ENCODE measurements at regions not wholly inside any gene's neighbourhood (a gene's known extent, or its start where the extent isn't known, plus 50 kb on each side); places are given as distances from the start of the nearest gene placed in this dataset.

DNA sequence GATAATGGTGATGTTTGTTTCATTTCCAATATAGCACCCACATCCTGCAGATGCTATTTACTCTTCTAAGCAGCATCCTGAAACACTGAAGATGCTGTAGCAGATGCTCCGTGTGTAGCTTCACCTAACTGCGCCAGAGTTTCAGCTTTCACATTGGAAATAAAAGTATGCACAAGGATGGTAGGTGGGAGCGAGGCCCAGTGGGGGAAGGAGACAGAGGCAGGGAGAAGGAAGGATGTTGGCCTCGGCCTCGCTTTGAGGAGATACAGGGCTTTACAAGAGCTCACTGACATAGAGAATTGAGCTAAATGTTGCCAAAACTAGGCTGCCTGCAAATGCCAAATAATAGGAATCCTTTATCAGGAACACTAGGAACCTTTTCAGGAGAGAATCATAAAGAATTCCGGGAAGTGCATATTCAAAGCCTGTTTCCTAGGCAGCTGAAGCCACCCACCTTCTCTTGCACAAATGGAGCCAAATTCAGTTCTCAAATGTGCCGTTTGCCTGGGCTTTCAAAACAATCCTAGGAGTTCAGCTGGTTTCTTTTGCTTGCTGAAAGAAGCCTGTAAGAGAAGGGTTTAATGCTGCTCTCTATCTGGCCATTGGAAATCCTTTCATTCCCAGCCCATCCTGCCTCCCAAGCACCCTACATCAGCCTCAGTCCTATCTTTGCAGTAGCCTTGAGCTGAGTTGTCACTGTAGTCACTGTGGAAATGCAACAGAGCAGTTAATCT is 135.4 kb upstream of the ATP1B1 start:
- no peak for DNase-seq

DNA sequence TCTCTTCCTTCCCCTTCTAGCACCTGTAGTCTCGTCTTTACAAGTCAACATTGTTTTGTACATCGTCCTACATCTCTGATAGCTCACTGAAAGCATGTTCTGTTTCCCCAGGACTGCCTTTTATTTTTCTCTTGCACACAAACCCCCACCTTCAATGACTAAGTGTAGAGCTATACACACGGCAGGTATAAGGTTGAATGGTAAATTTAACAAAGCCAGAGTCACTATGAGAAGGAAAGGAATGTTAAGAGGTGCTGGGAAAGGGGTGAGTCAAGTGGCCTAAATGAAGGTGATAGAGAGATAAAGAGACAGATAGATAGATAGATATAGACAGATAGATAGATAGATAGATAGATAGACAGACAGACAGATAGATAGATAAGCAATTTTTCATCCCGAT is 134.3 kb upstream of the ATP1B1 start:
- no peak for DNase-seq

DNA sequence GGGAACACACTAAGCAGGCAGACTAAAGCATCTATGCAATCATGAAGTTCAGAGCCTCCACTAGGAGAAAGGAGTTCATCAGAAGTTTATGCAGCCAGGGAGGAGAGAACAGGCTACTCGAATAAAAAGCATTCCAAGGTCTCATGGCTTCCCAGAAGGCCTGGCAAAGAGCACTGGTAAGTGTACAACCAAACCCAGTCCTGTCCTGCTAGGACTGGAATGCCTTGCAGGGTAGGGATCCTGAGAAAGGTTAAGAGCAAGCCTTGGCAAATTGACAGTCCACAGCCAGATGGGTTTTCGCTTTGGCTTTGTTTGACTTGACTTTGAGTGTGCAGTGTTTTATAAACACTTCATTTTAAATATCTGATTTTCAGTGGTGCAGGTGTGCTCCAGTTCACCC is 133.6 kb upstream of the ATP1B1 start:
- DNase-seq = no peak

DNA sequence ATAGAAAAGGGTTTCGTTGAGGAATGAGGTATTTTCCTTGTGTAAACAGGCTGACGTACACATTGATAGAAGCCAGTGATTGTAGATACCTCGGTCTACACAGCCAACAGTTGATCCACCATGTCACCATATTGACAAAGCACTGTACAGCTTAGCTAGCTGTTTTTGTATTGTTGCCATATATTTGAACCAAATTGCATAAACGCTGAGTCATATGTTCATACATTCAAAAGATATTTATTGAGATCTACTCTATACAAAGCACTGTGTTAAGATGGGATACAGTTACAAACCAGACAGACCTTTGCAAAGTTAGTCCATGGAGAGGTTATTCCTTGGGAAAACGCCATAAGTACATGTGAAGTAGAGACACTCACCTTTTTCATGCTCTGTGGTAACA is 132.4 kb upstream of the ATP1B1 start:
- DNase-seq = no peak

DNA sequence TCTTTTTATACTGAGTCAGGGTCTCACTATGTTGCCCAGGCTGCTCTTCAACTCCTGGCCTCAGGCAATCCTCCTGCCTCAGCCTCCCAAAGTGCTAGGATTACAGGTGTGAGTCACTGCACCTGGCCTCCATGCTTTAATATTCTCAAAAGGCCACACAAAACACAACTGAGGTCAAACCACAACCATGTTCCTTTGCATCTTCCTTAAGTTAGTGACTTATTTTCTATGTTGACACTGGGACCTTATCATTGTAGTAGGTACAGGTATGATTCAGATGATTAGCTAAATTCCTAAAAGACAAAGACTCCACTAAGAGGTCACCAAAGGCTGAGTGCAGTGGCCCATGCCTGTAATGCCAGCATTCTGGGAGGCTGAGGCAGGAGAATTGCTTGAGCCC is 131.9 kb upstream of the ATP1B1 start:
- no peak for DNase-seq

DNA sequence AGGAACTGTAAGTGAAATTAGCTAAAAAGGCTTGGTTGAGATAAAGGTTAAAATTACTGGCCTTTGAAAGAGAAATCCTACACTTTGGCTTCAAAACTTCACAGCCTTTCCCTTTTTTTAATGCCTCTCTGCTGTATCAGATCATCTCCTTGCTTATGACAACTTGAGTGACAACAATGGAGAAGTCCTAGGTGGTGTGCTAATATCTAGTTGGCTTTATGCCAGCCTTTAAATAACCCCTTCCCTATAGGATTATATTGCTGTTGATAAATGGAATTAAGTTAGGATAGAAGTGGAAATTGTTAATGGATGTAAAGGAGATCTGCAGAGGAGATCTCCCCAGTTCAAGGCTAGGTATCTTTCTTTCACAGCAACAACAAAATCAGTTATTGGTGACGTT is 130.2 kb upstream of the ATP1B1 start:
- DNase-seq = no peak

DNA sequence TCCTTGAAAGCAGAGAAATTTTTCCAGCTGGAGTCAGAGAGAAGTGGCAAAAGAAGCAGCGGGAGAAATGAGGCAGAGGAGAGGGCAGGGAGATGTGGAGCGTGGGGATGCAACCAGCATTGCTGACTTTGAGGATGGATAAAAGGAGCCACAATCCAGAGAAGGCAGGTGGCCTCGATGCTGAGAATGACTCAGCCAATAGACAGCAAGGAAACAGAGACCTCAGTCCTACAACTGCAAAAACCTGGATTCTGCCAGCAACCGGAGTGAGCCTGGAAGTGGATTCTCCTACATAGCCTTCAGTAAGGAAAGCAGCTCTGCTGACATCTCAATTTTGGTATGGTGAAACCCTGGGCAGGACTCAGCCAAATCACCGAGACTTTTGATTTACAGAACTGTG is 128.9 kb upstream of the ATP1B1 start:
- no peak for DNase-seq

DNA sequence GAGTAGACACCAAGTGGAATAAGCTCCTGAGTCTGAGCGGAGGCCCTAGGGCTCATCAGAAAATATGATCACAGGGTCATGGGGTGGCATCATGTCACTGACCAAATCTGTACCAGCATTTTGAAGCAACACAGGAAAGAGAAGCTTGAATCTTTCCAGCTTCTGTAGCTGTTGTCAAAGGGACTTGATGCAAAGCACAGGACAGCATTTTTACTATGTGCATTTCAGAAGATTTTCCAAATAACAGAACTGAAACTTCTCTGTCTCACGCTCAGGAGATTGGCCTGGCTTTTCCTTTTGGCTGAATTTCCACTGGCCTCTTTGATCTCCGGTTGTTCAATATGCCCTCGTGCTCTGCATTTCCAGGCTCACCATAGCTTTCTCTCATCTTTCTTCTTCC is 127.2 kb upstream of the ATP1B1 start:
- no peak for DNase-seq

DNA sequence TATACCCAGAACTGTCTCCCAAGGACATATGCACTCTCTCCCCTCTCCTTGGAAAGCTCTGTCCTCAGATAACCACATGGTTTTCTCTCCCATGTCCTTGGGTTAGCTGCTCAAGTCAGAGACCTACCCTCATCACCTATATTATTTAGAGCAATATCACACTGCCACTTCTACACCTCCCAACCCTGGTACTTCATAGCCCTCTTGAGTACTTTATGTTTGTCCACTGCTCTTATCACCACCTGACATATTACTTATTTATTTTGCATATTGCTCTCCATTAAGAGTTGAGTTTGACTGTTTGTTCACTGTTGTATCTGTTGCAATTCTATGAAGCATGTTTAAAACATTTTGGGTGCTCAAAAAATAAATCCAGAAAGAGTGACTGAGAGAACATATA is 126.3 kb upstream of the ATP1B1 start:
- DNase-seq = no peak

DNA sequence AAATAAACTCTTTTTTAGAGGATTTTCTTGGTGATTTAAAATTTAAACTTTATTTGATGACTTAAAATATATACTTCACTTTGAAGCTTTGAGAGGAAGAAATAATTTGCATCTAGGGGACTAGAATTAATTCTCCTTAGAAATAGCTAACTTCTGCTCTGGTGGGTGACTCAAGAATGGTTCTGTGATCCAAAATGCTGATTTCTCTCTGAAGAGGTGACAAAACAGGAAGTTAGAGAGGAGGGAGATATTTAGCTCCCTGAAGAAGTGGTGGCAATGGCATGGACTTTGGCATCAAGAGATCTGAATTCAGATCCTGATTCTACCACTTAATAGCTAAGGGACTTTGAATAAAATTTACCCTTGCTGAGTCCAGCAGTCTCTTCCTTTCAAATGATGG is 125.8 kb upstream of the ATP1B1 start:
- no peak for DNase-seq

DNA sequence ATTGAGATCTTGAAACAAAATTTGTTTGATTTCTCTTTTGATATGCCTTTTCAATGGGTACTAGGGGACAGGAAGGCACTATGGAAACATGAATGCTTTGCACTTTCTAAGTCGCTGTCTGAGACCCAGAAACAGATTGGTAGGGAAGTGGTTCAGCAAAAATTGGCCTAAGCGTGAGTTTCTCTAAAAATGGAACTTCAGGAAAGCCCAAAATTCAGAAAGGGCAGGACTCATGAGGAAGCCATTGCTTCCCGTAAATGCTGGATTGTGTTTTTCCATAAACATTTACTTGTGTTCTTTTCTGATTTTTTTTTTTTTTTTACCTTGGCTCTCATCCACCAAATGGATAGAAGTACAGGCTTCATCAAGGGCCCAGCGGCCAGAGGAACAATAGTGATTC is 123.7 kb upstream of the ATP1B1 start:
- no peak for DNase-seq

DNA sequence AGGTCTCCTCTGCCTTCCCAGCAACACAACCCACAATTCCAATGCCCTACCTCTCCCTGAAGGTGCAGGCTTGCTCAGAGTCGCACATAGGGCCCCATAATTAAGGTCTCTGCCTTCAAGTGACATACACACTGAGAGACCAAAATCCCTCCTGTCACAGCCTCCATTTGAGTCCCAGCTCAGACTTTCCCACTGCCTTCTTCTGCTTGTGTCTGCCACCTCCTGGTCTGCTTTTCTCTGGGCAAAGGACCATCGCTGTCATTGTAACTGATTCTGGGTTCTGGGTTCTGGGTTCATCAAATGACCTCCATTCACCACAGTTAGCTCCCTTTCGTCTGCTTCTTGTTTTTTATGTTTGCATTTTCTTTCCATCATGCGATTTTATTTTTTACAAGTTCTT is 119.2 kb upstream of the ATP1B1 start:
- no peak for DNase-seq

DNA sequence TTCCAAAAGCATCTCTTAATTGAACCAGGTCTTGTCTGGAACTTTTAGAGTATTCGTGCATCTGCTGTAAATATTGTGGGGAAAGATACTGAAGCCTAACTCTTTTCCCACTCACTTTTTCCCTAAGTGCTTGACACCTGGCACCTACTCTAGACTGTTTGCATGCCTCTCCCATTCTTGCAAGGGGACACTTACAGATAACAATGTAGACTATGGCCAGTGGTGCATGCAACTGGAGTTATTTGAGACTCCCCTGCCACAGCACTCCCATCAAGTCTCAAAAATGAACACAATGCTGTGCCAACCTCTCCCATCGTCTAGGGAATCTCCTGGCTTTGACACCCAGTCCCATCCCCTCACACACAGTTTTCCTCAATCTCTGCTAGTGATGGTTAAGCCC is 118.6 kb upstream of the ATP1B1 start:
- no peak for DNase-seq

DNA sequence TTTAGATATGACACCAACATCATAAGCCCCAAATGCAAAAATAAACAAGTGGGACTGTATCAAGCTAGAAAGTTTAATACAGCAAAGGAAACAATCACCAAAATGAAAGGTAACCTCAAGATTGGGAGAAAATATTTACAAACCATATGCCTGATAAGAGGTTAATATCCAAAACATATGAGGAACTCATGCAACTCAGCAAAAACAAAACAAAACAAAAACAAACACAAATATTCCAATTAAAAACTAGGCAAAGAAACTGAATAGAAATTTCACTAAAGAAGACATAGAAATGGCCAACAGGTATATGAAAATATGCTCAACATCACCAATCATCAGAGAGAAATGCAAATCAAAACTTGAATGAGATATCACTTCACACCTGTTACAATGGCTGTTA is 116.5 kb upstream of the ATP1B1 start:
- DNase-seq = no peak

DNA sequence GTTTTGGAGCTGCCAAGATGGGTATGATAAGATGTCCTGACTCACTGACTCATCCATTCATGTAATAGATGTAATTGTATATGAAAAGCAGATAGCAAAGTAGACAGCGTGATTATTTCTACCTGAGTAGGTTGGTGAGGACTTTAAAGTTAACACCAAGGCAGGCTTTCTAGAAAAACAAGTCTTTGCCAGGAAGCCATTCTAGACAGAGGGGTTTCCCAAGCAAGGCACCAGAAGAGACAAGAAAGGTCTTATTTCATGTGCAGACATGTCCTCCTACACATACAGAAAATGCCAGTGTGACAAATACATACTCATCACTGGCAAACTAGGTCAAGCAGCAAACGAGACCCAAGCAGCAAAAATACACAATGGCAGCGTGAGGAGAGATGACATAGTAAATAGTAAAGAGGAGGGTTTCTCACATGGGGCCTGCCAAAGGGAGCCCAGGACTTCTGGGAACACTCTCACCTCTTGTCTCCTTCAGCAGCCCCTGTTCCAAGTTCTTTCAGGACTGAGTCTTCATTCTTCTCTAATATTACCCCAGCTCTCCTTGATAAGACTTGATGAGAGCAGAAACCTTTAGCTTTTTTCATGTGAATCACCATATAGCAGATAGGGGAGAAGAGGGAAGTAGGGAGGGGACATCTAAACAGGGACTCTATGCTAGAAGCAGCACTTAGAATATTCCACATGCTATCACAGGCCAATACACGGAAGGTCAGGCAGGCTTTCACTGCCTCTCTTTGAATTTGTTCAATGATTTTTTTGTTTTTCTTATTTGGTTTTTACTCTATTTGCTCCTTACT is 114.6 kb upstream of the ATP1B1 start:
- DNase-seq = no peak

DNA sequence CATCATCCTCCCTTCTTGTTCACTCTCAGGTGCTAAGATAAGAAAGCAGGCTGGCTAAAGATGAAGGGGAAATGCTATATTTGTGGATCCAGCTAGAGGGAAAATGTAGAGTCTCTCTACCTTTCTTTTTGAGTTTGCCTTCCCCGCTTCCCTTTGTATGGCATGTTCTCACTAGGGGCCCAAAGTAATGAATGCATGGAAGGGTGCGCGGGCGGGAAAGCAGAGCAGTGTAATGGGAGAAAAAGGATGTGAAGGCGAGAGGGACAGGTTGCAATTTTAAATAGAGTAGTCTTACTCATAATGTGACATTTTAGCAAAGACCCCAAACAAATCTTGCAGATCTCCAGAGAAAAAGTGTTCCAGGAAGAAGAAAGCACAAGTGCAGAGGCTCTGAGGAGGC is 105.1 kb upstream of the ATP1B1 start:
- no peak for DNase-seq

DNA sequence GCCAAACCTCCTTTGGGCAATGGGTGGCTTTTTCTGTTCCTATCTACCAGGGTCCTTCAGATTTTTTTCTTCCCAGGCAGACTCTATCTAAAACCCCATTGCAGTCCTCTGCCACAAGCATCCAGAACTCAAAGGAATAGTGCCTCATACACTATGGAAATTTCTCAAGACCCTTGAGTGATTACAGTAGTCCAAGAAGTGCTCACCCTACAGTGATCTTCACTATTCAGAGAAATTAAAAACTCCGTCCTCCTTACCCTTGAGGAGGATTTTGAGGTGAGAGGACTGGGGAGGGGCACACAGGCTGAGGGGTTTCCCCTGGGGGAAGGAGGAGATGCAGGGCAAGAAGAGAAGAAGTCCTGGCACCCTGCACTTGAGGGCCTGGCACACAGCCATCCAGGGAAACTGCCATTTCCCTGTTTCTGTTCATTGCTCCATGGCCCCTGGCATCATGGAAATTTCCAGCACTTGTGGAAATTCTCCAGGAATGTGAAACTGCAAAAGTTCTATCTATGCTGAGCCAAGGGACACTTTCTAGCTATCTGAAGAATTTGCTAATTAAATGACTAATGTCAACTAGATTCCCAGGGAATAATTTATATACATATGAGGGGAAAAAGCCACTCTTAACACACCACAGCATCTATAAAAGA is 102.5 kb upstream of the ATP1B1 start:
- DNase-seq = no peak

DNA sequence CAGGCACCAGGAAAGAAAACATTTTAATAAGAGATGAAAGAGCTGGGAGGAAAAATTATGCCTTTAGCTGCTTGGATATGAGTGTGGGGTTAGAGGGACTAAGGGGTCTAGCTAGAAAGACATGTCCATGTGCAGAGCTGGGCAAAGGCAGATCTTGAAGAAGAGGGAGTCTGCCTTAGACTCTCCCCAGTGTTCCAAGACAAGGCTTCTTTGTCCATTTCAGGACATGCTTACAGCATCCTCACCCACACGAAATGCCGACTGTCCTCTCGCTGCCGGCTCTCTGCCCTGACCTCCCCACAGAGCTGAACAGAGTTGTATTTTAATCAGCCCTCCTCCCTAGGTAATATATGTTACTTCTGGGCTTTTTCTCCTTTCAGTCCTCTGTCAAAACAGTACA is 100.7 kb upstream of the ATP1B1 start:
- no peak for DNase-seq

DNA sequence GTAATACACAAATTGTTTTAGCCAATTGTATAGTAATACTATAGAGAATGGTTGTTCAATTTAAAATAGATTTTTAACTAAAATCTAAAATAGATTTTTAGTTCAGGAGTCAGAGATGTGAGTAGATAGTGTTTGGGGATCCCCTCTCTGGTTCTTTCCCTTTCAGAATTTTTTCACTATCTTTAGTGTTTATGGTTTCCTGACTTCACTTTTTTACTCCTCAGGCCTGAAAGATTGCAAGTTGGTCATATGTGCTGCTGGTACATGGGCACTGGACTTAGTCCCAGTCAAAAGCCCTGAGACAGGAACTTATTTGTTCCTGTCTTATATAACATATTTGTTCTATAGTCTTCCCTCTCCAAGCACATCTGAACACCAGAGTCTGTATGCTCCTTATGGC is 96.8 kb upstream of the ATP1B1 start:
- DNase-seq = no peak

DNA sequence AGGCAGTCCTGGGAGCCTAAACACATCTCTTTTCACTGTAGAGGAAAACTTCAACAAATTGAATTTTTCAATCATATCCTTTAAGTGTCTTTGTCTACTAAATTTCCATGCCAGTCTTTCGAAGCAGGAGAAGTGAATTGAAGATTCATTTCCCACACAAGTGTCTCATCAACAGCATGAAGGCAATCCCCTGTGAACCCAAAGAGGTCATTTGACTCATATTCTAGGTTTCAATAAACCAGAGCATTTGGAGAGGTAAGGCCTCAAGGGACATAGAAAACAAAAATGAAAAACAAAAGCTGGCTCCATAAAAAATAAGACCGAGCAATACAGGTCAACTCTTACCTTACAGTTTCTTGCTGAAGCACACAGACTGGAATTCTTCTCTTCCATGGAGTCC is 94.1 kb upstream of the ATP1B1 start:
- no peak for DNase-seq

DNA sequence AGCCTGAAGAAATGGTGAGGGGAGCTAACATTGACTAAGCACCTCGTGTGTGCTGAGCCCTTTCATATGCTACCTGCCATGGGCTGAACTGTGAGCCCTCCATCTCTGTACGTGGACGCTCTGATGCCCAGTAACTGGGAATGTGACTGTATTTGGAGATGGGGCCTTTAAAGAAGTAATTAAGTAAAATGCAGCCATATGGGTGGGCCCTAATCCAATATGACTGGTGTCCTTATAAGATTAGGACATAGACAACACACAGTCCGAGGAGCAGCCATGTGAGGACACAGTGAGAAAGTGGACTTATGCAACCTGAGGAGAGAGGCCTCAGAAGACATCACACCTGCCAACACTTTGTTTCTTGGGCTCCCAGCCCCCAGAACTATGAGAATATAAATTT is 92.7 kb upstream of the ATP1B1 start:
- no peak for DNase-seq

DNA sequence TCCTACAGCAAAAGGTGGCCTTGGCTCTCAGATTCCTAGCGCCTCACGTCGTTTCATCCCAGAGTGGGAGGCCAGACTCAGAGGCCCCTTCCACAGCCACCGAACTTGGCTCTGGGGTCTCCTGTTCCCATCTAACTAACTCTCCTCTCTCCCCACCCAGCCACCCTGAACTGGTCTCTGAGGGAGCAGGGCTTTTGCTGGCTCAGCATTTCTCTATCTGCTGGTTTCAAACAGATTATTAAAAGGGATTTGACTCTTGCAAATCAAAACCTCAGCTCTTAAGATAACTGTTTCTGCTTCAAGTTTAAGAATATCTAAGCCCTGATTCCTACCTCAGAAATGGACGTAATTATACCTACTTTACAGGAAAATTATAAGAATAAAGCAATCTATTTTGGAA is 91.0 kb upstream of the ATP1B1 start:
- DNase-seq = no peak

DNA sequence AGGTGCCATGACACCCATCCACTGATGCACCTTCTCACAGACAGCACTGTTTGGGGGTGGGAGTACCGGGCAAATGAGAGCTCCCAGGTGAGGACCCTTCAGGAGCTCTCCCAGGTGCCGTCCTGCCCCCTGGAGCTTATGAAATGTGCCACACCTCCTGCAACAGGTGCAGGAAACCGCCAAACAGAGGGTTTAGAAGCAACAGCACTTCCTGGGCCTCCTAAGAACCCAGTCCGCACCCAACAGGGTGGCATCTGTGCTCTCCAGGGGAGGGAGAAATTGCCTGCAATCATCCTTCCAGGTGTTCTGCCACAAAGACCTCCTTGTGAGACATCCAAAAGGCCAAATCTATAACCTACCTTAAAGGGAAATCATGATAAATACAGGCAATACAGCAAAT is 87.7 kb upstream of the ATP1B1 start:
- no peak for DNase-seq

DNA sequence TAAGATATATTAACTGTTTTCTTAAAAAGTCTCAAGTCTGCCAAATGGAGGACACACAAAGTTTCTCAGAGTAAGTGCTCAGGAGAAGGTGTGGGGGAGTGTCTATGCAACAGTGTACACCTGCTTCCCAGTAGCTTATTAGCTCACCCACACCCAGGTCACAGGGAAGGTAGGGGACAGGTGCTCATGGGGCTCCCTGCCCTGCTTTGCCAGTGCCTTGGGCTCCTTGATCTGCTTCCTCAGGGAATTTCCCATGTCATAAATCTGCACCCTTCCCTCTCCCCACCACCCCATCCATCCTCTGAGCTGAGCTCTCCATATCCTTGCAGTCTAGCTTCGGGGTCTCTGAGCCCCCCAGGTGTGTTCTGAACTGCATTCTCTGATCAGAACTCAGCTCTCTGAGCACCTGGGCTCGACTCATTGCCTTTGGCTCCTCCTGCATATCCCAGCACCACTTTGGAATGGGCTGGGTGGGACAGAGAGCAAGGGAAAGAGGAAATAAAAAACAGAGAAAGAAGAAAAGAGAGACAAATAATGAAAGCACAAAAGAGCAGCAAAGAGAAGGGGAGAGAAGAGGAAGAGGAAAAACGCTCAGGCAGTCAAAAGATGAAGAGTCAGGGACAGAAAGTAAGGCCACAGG is 87.0 kb upstream of the ATP1B1 start:
- DNase-seq = no peak
